ENCODE measurements at regions not wholly inside any gene's neighbourhood (a gene's known extent, or its start where the extent isn't known, plus 50 kb on each side); places are given as distances from the start of the nearest gene placed in this dataset.

DNA sequence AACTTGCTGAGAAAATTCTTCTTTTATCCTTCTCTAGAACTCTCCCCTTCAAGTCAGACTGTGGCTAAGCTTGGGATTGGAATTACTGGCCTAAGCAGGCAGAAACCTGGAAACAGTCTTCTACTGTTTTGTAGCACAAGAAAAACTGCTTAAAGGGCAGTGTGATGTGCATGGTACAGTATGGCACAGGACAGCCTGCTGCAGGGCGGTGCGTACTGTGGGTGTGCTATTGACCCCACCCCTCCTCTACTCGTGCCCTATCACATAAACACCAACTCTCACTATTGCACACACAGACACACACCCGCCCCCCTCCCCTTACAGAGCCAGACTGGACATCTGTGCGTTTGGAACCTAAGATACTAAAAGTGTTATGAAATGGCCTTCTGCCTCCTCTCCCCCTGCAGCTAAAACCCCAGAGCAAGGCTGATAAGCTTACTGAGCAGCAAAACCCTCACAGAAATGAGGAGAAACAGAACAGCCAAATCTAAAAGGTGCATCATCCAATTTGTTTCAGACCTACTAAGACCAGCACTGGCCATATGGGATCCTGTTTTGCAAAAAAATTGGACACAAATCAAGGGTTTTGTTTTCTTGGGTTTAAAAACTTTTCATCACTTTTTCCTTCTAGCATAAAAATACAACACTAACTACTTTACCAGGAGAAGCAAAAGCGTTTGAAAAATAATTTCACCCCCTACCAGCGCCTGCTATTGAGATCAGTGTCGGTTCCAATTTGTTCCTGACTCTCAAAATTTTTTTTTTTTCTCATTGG, 355.8 kb upstream of the LYPLAL1 start:
- Histone ChIP-seq H3K27ac (ENCODE audit: extremely low read length, insufficient read depth, low read length) (no peak overlapping the region), H3K4me2 (ENCODE audit: low read depth, low read length) (no peak overlapping the region), H3K79me2 (ENCODE audit: insufficient read depth, low read length) (no peaks in the 10 kb centered on the region), H3K4me1 (ENCODE audit: insufficient read depth, low read length) (no peaks in the 10 kb centered on the region), H3K9me3 (ENCODE audit: low read length) (no peaks in the 10 kb centered on the region), H4K20me1 (ENCODE audit: insufficient read depth, low read length) (no peaks in the 10 kb centered on the region), H3K27me3 (ENCODE audit: control insufficient read depth in 1 of 2, insufficient read depth in 2 of 2, low read length in 2 of 2) (no peaks in the 10 kb centered on the region), H2AFZ (ENCODE audit: low read length) (no peak overlapping the region), H3K9ac (ENCODE audit: insufficient read depth, low read depth, low read length) (no peak overlapping the region), H3K4me3 (replicated peaks in 1 of 3; ENCODE audit: insufficient read depth in 1 of 3, low read depth in 2 of 3, low read length in 3 of 3) (no peak overlapping the region), H3K36me3 (replicated peaks in 1 of 2; ENCODE audit: control insufficient read depth in 1 of 2, insufficient read depth in 2 of 2, low read length in 2 of 2) (no peaks in the 10 kb centered on the region)
- BruUV-seq (replicated peaks): no TSS peak
- ChIA-PET POLR2A (no interaction called here), CTCF (ENCODE audit: low intra/inter-chr PET ratio, low total read pairs) (no interaction called here)
- intact Hi-C loops (cut with micrococcal nuclease; ENCODE audit: unreplicated experiment): no loop called here
- no peak for ATAC-seq
- 19% methylated on average over 8 of the region's 8 CpGs for WGBS (ENCODE audit: low lambda C conversion rate)
- no peak for DNase-seq (ENCODE audit: low spot score)
- in situ Hi-C loops (cut with HindIII; ENCODE audit: extremely low pct_ligation_motif_present, low pct_unique_long_range_greater_than_20kb): no loop called here
- no peak for FAIRE-seq
- TF ChIP-seq ZNF557 (CRISPR knock-in tag; IDR thresholded peaks at IDR 0.05) (no peak), SNRNP70 (IDR thresholded peaks at IDR 0.05; ENCODE audit: low read depth, low read length) (no peak), XBP1 (CRISPR knock-in tag; IDR thresholded peaks at IDR 0.05) (no peak), RAD21 (CRISPR knock-in tag; IDR thresholded peaks at IDR 0.05) (no peak), SMARCC2 (IDR thresholded peaks at IDR 0.05) (no peak), DPF2 (CRISPR knock-in tag; IDR thresholded peaks at IDR 0.05; ENCODE audit: borderline replicate concordance, low read depth) (no peak), CENPT (CRISPR knock-in tag; IDR thresholded peaks at IDR 0.05; ENCODE audit: low read depth) (no peak), ASH2L (IDR thresholded peaks at IDR 0.05; ENCODE audit: insufficient read length, low read depth, low read length) (no peak), GZF1 (CRISPR knock-in tag; IDR thresholded peaks at IDR 0.05) (no peak), HDAC2 (CRISPR knock-in tag; IDR thresholded peaks at IDR 0.05) (no peak)
- TF ChIP-seq, protein P1, sequence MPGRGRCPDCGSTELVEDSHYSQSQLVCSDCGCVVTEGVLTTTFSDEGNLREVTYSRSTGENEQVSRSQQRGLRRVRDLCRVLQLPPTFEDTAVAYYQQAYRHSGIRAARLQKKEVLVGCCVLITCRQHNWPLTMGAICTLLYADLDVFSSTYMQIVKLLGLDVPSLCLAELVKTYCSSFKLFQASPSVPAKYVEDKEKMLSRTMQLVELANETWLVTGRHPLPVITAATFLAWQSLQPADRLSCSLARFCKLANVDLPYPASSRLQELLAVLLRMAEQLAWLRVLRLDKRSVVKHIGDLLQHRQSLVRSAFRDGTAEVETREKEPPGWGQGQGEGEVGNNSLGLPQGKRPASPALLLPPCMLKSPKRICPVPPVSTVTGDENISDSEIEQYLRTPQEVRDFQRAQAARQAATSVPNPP (CRISPR knock-in tag; IDR thresholded peaks at IDR 0.05): no peak
- TF ChIP-seq, protein P2, sequence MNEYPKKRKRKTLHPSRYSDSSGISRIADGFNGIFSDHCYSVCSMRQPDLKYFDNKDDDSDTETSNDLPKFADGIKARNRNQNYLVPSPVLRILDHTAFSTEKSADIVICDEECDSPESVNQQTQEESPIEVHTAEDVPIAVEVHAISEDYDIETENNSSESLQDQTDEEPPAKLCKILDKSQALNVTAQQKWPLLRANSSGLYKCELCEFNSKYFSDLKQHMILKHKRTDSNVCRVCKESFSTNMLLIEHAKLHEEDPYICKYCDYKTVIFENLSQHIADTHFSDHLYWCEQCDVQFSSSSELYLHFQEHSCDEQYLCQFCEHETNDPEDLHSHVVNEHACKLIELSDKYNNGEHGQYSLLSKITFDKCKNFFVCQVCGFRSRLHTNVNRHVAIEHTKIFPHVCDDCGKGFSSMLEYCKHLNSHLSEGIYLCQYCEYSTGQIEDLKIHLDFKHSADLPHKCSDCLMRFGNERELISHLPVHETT (CRISPR knock-in tag; conservative IDR thresholded peaks at IDR 0.05): no peak
- TF ChIP-seq, protein P3, sequence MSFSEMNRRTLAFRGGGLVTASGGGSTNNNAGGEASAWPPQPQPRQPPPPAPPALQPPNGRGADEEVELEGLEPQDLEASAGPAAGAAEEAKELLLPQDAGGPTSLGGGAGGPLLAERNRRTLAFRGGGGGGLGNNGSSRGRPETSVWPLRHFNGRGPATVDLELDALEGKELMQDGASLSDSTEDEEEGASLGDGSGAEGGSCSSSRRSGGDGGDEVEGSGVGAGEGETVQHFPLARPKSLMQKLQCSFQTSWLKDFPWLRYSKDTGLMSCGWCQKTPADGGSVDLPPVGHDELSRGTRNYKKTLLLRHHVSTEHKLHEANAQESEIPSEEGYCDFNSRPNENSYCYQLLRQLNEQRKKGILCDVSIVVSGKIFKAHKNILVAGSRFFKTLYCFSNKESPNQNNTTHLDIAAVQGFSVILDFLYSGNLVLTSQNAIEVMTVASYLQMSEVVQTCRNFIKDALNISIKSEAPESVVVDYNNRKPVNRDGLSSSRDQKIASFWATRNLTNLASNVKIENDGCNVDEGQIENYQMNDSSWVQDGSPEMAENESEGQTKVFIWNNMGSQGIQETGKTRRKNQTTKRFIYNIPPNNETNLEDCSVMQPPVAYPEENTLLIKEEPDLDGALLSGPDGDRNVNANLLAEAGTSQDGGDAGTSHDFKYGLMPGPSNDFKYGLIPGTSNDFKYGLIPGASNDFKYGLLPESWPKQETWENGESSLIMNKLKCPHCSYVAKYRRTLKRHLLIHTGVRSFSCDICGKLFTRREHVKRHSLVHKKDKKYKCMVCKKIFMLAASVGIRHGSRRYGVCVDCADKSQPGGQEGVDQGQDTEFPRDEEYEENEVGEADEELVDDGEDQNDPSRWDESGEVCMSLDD (CRISPR knock-in tag; IDR thresholded peaks at IDR 0.05; ENCODE audit: borderline replicate concordance): no peak
- TF ChIP-seq, protein P4, sequence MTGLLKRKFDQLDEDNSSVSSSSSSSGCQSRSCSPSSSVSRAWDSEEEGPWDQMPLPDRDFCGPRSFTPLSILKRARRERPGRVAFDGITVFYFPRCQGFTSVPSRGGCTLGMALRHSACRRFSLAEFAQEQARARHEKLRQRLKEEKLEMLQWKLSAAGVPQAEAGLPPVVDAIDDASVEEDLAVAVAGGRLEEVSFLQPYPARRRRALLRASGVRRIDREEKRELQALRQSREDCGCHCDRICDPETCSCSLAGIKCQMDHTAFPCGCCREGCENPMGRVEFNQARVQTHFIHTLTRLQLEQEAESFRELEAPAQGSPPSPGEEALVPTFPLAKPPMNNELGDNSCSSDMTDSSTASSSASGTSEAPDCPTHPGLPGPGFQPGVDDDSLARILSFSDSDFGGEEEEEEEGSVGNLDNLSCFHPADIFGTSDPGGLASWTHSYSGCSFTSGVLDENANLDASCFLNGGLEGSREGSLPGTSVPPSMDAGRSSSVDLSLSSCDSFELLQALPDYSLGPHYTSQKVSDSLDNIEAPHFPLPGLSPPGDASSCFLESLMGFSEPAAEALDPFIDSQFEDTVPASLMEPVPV (CRISPR knock-in tag; IDR thresholded peaks at IDR 0.05): no peak
- TF ChIP-seq, protein P5, sequence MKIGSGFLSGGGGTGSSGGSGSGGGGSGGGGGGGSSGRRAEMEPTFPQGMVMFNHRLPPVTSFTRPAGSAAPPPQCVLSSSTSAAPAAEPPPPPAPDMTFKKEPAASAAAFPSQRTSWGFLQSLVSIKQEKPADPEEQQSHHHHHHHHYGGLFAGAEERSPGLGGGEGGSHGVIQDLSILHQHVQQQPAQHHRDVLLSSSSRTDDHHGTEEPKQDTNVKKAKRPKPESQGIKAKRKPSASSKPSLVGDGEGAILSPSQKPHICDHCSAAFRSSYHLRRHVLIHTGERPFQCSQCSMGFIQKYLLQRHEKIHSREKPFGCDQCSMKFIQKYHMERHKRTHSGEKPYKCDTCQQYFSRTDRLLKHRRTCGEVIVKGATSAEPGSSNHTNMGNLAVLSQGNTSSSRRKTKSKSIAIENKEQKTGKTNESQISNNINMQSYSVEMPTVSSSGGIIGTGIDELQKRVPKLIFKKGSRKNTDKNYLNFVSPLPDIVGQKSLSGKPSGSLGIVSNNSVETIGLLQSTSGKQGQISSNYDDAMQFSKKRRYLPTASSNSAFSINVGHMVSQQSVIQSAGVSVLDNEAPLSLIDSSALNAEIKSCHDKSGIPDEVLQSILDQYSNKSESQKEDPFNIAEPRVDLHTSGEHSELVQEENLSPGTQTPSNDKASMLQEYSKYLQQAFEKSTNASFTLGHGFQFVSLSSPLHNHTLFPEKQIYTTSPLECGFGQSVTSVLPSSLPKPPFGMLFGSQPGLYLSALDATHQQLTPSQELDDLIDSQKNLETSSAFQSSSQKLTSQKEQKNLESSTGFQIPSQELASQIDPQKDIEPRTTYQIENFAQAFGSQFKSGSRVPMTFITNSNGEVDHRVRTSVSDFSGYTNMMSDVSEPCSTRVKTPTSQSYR (CRISPR knock-in tag; IDR thresholded peaks at IDR 0.05; ENCODE audit: borderline replicate concordance): no peak

Measured in HepG2 (cell line).